Endothelial cell of umbilical vein (primary cell): ENCODE measurements at regions not wholly inside any gene's neighbourhood (a gene's known extent, or its start where the extent isn't known, plus 50 kb on each side); places are given as distances from the start of the nearest gene placed in this dataset.

Experiments used
- BruUV-seq: library from RNA; stranded (reverse); fragments of 400-500 nt; replicated peaks from 2 replicates; lab custom pipeline; 2021; lab: Mats Ljungman, UMichigan
- CTCF ChIA-PET: fragments of 300-600, 350-600 bp; sonication (Branson Sonifier 250); formaldehyde crosslinking; loops from one replicate; lab custom pipeline; 2021; ENCODE audit warnings: antibody characterized with exemption, inconsistent platforms; lab: Charles Lee
- POLR2A ChIA-PET: fragments of 300-600, 350-600 bp; sonication (Branson Sonifier 250); formaldehyde crosslinking; loops from one replicate; lab custom pipeline; 2021; ENCODE audit warnings: antibody characterized with exemption, inconsistent platforms; lab: Charles Lee
- DNase-seq: peaks from one replicate; pipeline ENCODE4 v3.0.0-alpha.2; 2011; ENCODE audit warnings: low read depth, low spot score
- FAIRE-seq: peaks from 2 replicates; lab custom pipeline; 2011; peaks lifted over from hg19 to GRCh38; lab: Jason Lieb, UNC
- H2AFZ ChIP-seq: 2 replicates; pipeline ENCODE4 v1.6.0; 2012; ENCODE audit warnings: low read depth, low read length, control low read depth, inconsistent platforms
- H3K27ac ChIP-seq: 2 replicates; pipeline ENCODE4 v1.5.1; 2011; ENCODE audit warnings: low read depth, mild to moderate bottlenecking, control low read depth, low read length, moderate library complexity; ENCODE audit not compliant: insufficient read depth
- H3K27me3 ChIP-seq, 2 experiments: 2 replicates each; pipeline versions ENCODE4 v1.6.0 to v1.6.1; 2011; ENCODE audit warnings: low read length in 2 of 2, mixed read lengths in 1 of 2; ENCODE audit not compliant: control insufficient read depth in 2 of 2, insufficient read depth in 2 of 2
- H3K36me3 ChIP-seq, 2 experiments: 2 replicates in 1 of 2; 3 replicates in 1 of 2; pipeline ENCODE4 v1.5.1; 2011; ENCODE audit warnings: low read length in 2 of 2, mild to moderate bottlenecking in 1 of 2, moderate library complexity in 1 of 2; ENCODE audit not compliant: control insufficient read depth in 2 of 2, insufficient read depth in 2 of 2; ENCODE audit errors: extremely low read depth in 1 of 2
- H3K4me1 ChIP-seq: 3 replicates; pipeline ENCODE4 v1.5.1; 2011; ENCODE audit warnings: mild to moderate bottlenecking, low read length; ENCODE audit not compliant: control insufficient read depth, insufficient read depth; ENCODE audit errors: extremely low read depth
- H3K4me2 ChIP-seq: 2 replicates; pipeline ENCODE4 v1.6.1; 2011; ENCODE audit warnings: low read length, control low read depth, mixed read lengths; ENCODE audit not compliant: insufficient read depth
- H3K4me3 ChIP-seq, 3 experiments: fragments of 200-600 bp in 1 of 3; sonication (generic), shearing (Covaris generic) in 1 of 3; replicated peaks in 1 of 3; 2 replicates each; pipeline ENCODE4 v1.5.1; 2011 to 2016; ENCODE audit warnings: control low read depth in 3 of 3, low read length in 3 of 3, mild to moderate bottlenecking in 2 of 3, inconsistent platforms in 1 of 3, low read depth in 1 of 3, moderate library complexity in 1 of 3; ENCODE audit not compliant: insufficient read depth in 1 of 3
- H3K79me2 ChIP-seq: 2 replicates; pipeline ENCODE4 v1.6.0; 2012; ENCODE audit warnings: low read length, inconsistent platforms; ENCODE audit not compliant: control insufficient read depth, insufficient read depth
- H3K9ac ChIP-seq: replicated peaks from 2 replicates; pipeline ENCODE3; 2011; ENCODE audit warnings: low read length, control low read depth; ENCODE audit not compliant: insufficient read depth; ENCODE audit errors: extremely low read depth
- H3K9me1 ChIP-seq: replicated peaks from 3 replicates; pipeline ENCODE4 v1.6.0; 2011; ENCODE audit warnings: mild to moderate bottlenecking, low read length; ENCODE audit not compliant: control insufficient read depth, insufficient read depth; ENCODE audit errors: extremely low read depth
- H3K9me3 ChIP-seq: replicated peaks from 2 replicates; pipeline ENCODE4 v1.5.1; 2012; ENCODE audit warnings: low read length, inconsistent platforms; ENCODE audit not compliant: control insufficient read depth, insufficient read depth
- H4K20me1 ChIP-seq: replicated peaks from 2 replicates; pipeline ENCODE3; 2011; ENCODE audit warnings: mild to moderate bottlenecking, low read length; ENCODE audit not compliant: control insufficient read depth, insufficient read depth; ENCODE audit errors: extremely low read depth
- EZH2 ChIP-seq: IDR thresholded peaks from 2 replicates; pipeline ENCODE4 v1.6.1; 2012; ENCODE audit warnings: borderline replicate concordance, low read depth, mild to moderate bottlenecking, moderate library complexity, low read length, inconsistent platforms; ENCODE audit not compliant: severe bottlenecking
- FOS ChIP-seq: IDR thresholded peaks from 2 replicates; pipeline ENCODE4 v1.6.1; 2011; ENCODE audit warnings: mild to moderate bottlenecking, low read length, moderate library complexity, borderline replicate concordance; ENCODE audit not compliant: insufficient read depth
- GATA2 ChIP-seq: IDR thresholded peaks from 2 replicates; pipeline ENCODE4 v1.7.0; 2011; ENCODE audit warnings: low read depth, mild to moderate bottlenecking, moderate library complexity, mixed read lengths, low read length; ENCODE audit not compliant: insufficient read length, insufficient read depth
- JUN ChIP-seq: IDR thresholded peaks from 2 replicates; pipeline ENCODE4 v1.6.1; 2011; ENCODE audit warnings: borderline replicate concordance, low read depth; ENCODE audit not compliant: insufficient read length, insufficient read depth
- MYC ChIP-seq: IDR thresholded peaks from one replicate; pipeline ENCODE4 v1.6.1; 2011; ENCODE audit warnings: mild to moderate bottlenecking, low read depth, low read length
- POLR2A ChIP-seq: IDR thresholded peaks from 2 replicates; pipeline ENCODE4 v1.6.1; 2012; ENCODE audit warnings: low read depth, mild to moderate bottlenecking, control low read depth, low read length
- POLR2AphosphoS5 ChIP-seq: IDR thresholded peaks from 2 replicates; pipeline ENCODE4 v1.6.1; 2012; ENCODE audit warnings: low read depth, mild to moderate bottlenecking, control low read depth, low read length, moderate library complexity; ENCODE audit not compliant: insufficient read depth
- dilution Hi-C: fragments of 300-500 bp; cut with MboI; formaldehyde crosslinking; loops from one replicate; pipeline ENCODE4 v1.15.0; 2019; ENCODE audit warnings: low sequenced_read_pairs; ENCODE audit not compliant: extremely low pct_ligation_motif_present
- intact Hi-C: fragments of 100-400 bp; cut with micrococcal nuclease; formaldehyde crosslinking; loops from one replicate; pipeline ENCODE4 v1.10.0; 2022
- TF ChIP-seq, protein P1 (sequence below): IDR thresholded peaks from 2 replicates; pipeline ENCODE4 v1.6.1; 2011; ENCODE audit not compliant: insufficient read depth, insufficient read length
- TF ChIP-seq, protein P2 (sequence below), 2 donors: IDR thresholded peaks; 1 replicate in 1 of 2; 2 replicates in 1 of 2; pipeline ENCODE4 v1.5.1; 2011; ENCODE audit warnings: low read length in 2 of 2, mild to moderate bottlenecking in 2 of 2, moderate library complexity in 2 of 2, control low read depth in 1 of 2, inconsistent platforms in 1 of 2, low read depth in 1 of 2; ENCODE audit not compliant: insufficient read depth in 1 of 2; ENCODE audit errors: extremely low read depth in 1 of 2

GRCh38 chr18:32867936-32868335, 95.1 kb upstream of the KLHL14 start:
- Histone ChIP-seq H4K20me1 (no peaks in the 10 kb centered on the region), H3K4me1 (no peaks in the 10 kb centered on the region), H3K9ac (no peak overlapping the region), H3K4me3 (no peak overlapping the region), H3K36me3 (no peaks in the 10 kb centered on the region), H2AFZ (no peak overlapping the region), H3K9me3 (no peaks in the 10 kb centered on the region), H3K27ac (no peak overlapping the region), H3K9me1 (no peaks in the 10 kb centered on the region), H3K79me2 (no peaks in the 10 kb centered on the region), H3K27me3 (no peaks in the 10 kb centered on the region), H3K4me2 (no peak overlapping the region)
- POLR2A ChIA-PET, result no interaction called here
- CTCF ChIA-PET, result interaction anchor here (0.6 kb wide), 1 partner anchor 29 kb away, joined by 3 read pairs; no protein-coding TSS in a partner anchor
- intact Hi-C loops, result no loop called here
- TF ChIP-seq JUN, result no peak
- TF ChIP-seq, protein P1, sequence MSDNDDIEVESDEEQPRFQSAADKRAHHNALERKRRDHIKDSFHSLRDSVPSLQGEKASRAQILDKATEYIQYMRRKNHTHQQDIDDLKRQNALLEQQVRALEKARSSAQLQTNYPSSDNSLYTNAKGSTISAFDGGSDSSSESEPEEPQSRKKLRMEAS, result no peak
- no peak for TF ChIP-seq FOS
- no peak for TF ChIP-seq POLR2A
- TF ChIP-seq, protein P2, sequence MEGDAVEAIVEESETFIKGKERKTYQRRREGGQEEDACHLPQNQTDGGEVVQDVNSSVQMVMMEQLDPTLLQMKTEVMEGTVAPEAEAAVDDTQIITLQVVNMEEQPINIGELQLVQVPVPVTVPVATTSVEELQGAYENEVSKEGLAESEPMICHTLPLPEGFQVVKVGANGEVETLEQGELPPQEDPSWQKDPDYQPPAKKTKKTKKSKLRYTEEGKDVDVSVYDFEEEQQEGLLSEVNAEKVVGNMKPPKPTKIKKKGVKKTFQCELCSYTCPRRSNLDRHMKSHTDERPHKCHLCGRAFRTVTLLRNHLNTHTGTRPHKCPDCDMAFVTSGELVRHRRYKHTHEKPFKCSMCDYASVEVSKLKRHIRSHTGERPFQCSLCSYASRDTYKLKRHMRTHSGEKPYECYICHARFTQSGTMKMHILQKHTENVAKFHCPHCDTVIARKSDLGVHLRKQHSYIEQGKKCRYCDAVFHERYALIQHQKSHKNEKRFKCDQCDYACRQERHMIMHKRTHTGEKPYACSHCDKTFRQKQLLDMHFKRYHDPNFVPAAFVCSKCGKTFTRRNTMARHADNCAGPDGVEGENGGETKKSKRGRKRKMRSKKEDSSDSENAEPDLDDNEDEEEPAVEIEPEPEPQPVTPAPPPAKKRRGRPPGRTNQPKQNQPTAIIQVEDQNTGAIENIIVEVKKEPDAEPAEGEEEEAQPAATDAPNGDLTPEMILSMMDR (IDR thresholded peaks at IDR 0.05; ENCODE audit: extremely low read depth in 1 of 2, insufficient read depth in 1 of 2, low read depth in 1 of 2, low read length in 2 of 2), result no peak
- TF ChIP-seq MYC, result no peak
- TF ChIP-seq EZH2, result no peak
- no peak for TF ChIP-seq GATA2
- no peak for TF ChIP-seq POLR2AphosphoS5
- no TSS peak for BruUV-seq
- dilution Hi-C loops, result no loop called here
- no peak for DNase-seq
- no peak for FAIRE-seq
